Liver (tissue), 8 donors: ENCODE measurements at regions not wholly inside any gene's neighbourhood (a gene's known extent, or its start where the extent isn't known, plus 50 kb on each side); places are given as distances from the start of the nearest gene placed in this dataset.

Experiments used
- DNase-seq: peaks from one replicate; pipeline ENCODE4 v3.0.0-alpha.2; 2017; ENCODE audit warnings: low spot score
- H3K27ac ChIP-seq, 2 donors: one replicate each; pipeline ENCODE4 v1.7.0; 2013; ENCODE audit warnings: inconsistent platforms in 2 of 2, low read length in 2 of 2, control low read depth in 1 of 2, low read depth in 1 of 2, mild to moderate bottlenecking in 1 of 2
- H3K27me3 ChIP-seq, 4 donors: one replicate each; pipeline versions ENCODE4 v1.6.1 to v1.7.0; 2013; ENCODE audit warnings: low read length in 3 of 4, inconsistent platforms in 1 of 4, mild to moderate bottlenecking in 1 of 4, moderate library complexity in 1 of 4; ENCODE audit not compliant: control insufficient read depth in 4 of 4, insufficient read depth in 4 of 4
- H3K36me3 ChIP-seq, 4 donors: one replicate each; pipeline versions ENCODE4 v1.6.1 to v1.7.0; 2013; ENCODE audit warnings: low read length in 3 of 4, mild to moderate bottlenecking in 3 of 4, low read depth in 1 of 4, moderate library complexity in 1 of 4; ENCODE audit not compliant: control insufficient read depth in 4 of 4, insufficient read depth in 3 of 4
- H3K4me1 ChIP-seq, 4 donors: one replicate each; pipeline versions ENCODE4 v1.6.1 to v1.7.0; 2013; ENCODE audit warnings: low read length in 3 of 4, mild to moderate bottlenecking in 3 of 4, moderate library complexity in 1 of 4; ENCODE audit not compliant: control insufficient read depth in 4 of 4, insufficient read depth in 4 of 4
- H3K4me3 ChIP-seq, 3 donors: one replicate each; pipeline versions ENCODE4 v1.6.1 to v1.7.0; 2013; ENCODE audit warnings: low read length in 3 of 3, control low read depth in 1 of 3, low read depth in 1 of 3, mild to moderate bottlenecking in 1 of 3
- H3K9ac ChIP-seq, 2 donors: one replicate each; pipeline ENCODE4 v1.7.0; 2013; ENCODE audit warnings: low read length in 2 of 2, mild to moderate bottlenecking in 2 of 2, moderate library complexity in 2 of 2, control low read depth in 1 of 2, low read depth in 1 of 2
- H3K9me3 ChIP-seq, 4 donors: one replicate each; pipeline versions ENCODE4 v1.6.1 to v1.7.0; 2013; ENCODE audit warnings: low read length in 3 of 4; ENCODE audit not compliant: control insufficient read depth in 4 of 4
- EGR1 ChIP-seq, 2 donors: IDR thresholded peaks; 2 replicates each; pipeline ENCODE4 v1.6.1; 2016 to 2018; ENCODE audit warnings: antibody characterized with exemption in 2 of 2, low read depth in 2 of 2
- FOXA1 ChIP-seq: IDR thresholded peaks from 2 replicates; pipeline ENCODE4 v1.6.1; 2016; ENCODE audit warnings: antibody characterized with exemption
- FOXA2 ChIP-seq: IDR thresholded peaks from 2 replicates; pipeline ENCODE4 v1.6.1; 2016; ENCODE audit warnings: antibody characterized with exemption
- GABPA ChIP-seq, 2 donors: IDR thresholded peaks in 1 of 2; conservative IDR thresholded peaks in 1 of 2; 2 replicates each; pipeline ENCODE4 v1.6.1; 2016; ENCODE audit warnings: antibody characterized with exemption in 2 of 2, mild to moderate bottlenecking in 1 of 2, moderate library complexity in 1 of 2
- HNF4A ChIP-seq, 2 donors: conservative IDR thresholded peaks; 2 replicates each; pipeline ENCODE4 v1.6.1; 2016; ENCODE audit warnings: antibody characterized with exemption in 2 of 2, mild to moderate bottlenecking in 2 of 2
- HNF4G ChIP-seq: IDR thresholded peaks from 2 replicates; pipeline ENCODE4 v1.6.1; 2016; ENCODE audit warnings: antibody characterized with exemption
- JUND ChIP-seq, 2 donors: IDR thresholded peaks; 2 replicates each; pipeline ENCODE4 v1.6.1; 2016; ENCODE audit warnings: antibody characterized with exemption in 2 of 2
- NR2F2 ChIP-seq: IDR thresholded peaks from 2 replicates; pipeline ENCODE4 v1.6.1; 2016; ENCODE audit warnings: antibody characterized with exemption
- RAD21 ChIP-seq, 2 donors: IDR thresholded peaks; 2 replicates each; pipeline ENCODE4 v1.6.1; 2016; ENCODE audit warnings: antibody characterized with exemption in 2 of 2, mild to moderate bottlenecking in 2 of 2
- RXRA ChIP-seq, 2 donors: IDR thresholded peaks; 2 replicates each; pipeline ENCODE4 v1.6.1; 2017 to 2018; ENCODE audit warnings: antibody characterized with exemption in 2 of 2, mild to moderate bottlenecking in 1 of 2
- SP1 ChIP-seq: IDR thresholded peaks from 2 replicates; pipeline ENCODE4 v1.6.1; 2018; ENCODE audit warnings: antibody characterized with exemption, mild to moderate bottlenecking
- TAF1 ChIP-seq: conservative IDR thresholded peaks from 2 replicates; pipeline ENCODE4 v1.6.1; 2016; ENCODE audit warnings: antibody characterized with exemption, mild to moderate bottlenecking
- YY1 ChIP-seq: IDR thresholded peaks from 2 replicates; pipeline ENCODE4 v1.6.1; 2016; ENCODE audit warnings: antibody characterized with exemption, mild to moderate bottlenecking
- WGBS: extraction: QIAGEN DNeasy Blood & Tissue Kit; methylation state at CpG from one replicate; pipeline ENCODE4 v1.1.7; 2013; 5-methylcytosine and 5-hydroxymethylcytosine counted together
- TF ChIP-seq, protein P1 (sequence below): IDR thresholded peaks from 2 replicates; pipeline ENCODE4 v1.6.1; 2016; ENCODE audit warnings: antibody characterized with exemption
- TF ChIP-seq, protein P2 (sequence below): IDR thresholded peaks from 2 replicates; pipeline ENCODE4 v1.6.1; 2016; ENCODE audit warnings: antibody characterized with exemption
- TF ChIP-seq, protein P3 (sequence below): IDR thresholded peaks from 2 replicates; pipeline ENCODE4 v1.6.1; 2016; ENCODE audit warnings: antibody characterized with exemption
- TF ChIP-seq, protein P4 (sequence below): fragments of 150-350 bp; IDR thresholded peaks from 2 replicates; pipeline ENCODE4 v1.5.1; 2017; ENCODE audit warnings: improper control_type of control experiment, low read depth, low read length; ENCODE audit not compliant: missing input control
- donor health status: healthy.
- donor health status: healthy.
- donor health status: healthy.
- donor health status: healthy.
- donor health status: healthy.

DNA sequence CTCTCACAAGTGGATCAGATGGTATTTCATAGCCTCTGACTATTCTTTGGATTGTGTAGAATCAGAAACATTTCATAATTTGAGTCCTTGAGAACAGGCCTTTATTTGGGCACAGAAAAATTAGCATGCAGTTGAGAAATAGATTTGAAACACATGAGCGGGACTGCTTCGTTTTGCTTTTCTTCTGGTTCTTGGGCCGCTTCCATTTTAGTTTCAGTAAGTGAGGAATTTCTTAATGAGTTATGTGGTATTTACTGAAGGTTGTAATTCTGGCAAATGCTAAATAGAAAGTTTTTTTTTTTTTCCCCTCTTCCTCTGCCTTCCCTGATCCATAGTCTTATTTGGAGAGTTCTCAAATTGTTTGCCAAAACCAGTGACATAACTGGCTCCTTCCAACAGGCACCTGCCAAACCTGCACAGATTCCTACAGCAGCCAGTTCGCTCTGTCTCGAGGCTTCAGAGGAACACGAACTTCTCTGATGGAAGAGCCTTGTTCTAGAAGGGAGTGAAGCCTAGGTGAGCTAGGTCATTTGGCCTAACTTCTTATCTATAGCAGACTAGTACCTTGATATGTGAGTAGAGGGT, 71.2 kb upstream of the SLC28A3 start (continued):
- TF ChIP-seq SP1 (no peak), GABPA (IDR thresholded peaks at IDR 0.05 in 1 of 2, conservative IDR thresholded peaks at IDR 0.05 in 1 of 2) (no peak), NR2F2 (no peak), EGR1 (IDR thresholded peaks at IDR 0.05; ENCODE audit: low read depth in 2 of 2) (no peak)

DNA sequence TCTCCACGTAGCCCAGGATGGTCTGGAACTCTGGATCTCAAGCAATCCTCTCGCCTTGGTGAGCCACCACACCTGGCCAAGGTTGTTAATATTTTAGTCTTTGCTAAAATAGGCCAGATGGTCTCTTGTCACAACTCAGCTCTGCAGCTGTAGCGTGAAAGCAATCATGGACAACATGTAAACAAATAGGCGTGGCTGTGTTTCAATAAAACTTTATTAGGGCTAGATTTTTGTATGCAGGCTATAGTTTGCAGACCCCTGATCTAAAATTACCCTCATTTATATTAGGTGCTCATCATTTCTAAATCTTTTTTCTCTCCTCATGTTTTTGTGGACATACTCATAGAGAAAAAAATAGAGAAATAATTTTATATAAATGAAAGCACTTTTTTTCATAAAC, 72.1 kb upstream of the SLC28A3 start:
- Histone ChIP-seq H3K4me3 (no peak overlapping the region), H3K27ac (no peak overlapping the region), H3K36me3 (no peaks in the 10 kb centered on the region), H3K27me3 (peaks cover 0 to 3% (median 0%) of the 10 kb centered on the region in 4 donors), H3K9me3 (no peaks in the 10 kb centered on the region), H3K4me1 (no peaks in the 10 kb centered on the region), H3K9ac (no peak overlapping the region)
- TF ChIP-seq JUND (IDR thresholded peaks at IDR 0.05) (no peak), GABPA (IDR thresholded peaks at IDR 0.05 in 1 of 2, conservative IDR thresholded peaks at IDR 0.05 in 1 of 2) (no peak), HNF4G (no peak), HNF4A (conservative IDR thresholded peaks at IDR 0.05) (no peak), RAD21 (IDR thresholded peaks at IDR 0.05) (no peak), RXRA (IDR thresholded peaks at IDR 0.05) (no peak), SP1 (no peak), FOXA2 (no peak), EGR1 (IDR thresholded peaks at IDR 0.05; ENCODE audit: low read depth in 2 of 2) (no peak)
- TF ChIP-seq, protein P1, sequence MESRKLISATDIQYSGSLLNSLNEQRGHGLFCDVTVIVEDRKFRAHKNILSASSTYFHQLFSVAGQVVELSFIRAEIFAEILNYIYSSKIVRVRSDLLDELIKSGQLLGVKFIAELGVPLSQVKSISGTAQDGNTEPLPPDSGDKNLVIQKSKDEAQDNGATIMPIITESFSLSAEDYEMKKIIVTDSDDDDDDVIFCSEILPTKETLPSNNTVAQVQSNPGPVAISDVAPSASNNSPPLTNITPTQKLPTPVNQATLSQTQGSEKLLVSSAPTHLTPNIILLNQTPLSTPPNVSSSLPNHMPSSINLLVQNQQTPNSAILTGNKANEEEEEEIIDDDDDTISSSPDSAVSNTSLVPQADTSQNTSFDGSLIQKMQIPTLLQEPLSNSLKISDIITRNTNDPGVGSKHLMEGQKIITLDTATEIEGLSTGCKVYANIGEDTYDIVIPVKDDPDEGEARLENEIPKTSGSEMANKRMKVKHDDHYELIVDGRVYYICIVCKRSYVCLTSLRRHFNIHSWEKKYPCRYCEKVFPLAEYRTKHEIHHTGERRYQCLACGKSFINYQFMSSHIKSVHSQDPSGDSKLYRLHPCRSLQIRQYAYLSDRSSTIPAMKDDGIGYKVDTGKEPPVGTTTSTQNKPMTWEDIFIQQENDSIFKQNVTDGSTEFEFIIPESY: no peak
- TF ChIP-seq, protein P2, sequence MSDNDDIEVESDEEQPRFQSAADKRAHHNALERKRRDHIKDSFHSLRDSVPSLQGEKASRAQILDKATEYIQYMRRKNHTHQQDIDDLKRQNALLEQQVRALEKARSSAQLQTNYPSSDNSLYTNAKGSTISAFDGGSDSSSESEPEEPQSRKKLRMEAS: no peak
- TF ChIP-seq, protein P3, sequence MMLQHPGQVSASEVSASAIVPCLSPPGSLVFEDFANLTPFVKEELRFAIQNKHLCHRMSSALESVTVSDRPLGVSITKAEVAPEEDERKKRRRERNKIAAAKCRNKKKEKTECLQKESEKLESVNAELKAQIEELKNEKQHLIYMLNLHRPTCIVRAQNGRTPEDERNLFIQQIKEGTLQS: no peak
- 87% methylated on average over 4 of the region's 4 CpGs for WGBS
- DNase-seq: no peak

DNA sequence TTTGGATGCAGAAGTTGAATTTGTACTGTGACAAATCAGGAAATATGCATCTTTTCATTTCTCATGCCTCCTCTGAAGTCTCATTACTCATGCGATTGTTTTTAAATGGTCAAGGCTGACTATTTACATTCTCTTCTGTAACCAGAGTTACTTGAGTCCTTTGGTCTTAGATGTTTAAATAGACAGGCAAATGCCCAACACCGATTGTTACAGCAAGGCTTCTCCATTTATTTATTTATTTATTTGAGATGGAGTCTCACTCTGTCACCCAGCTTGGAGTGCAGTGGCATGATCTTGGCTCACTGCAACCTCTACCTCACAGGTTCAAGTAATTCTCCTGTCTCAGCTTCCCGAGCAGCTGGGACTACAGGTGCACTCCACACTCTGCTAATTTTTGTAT, 72.7 kb upstream of the SLC28A3 start:
- H3K4me1 ChIP-seq: no peaks in the 10 kb centered on the region
- no peak overlapping the region for H3K4me3 ChIP-seq
- H3K27ac ChIP-seq: no peak overlapping the region
- TF ChIP-seq EGR1 (IDR thresholded peaks at IDR 0.05; ENCODE audit: low read depth in 2 of 2) (no peak), HNF4A (conservative IDR thresholded peaks at IDR 0.05) (no peak), SP1 (no peak), RXRA (IDR thresholded peaks at IDR 0.05) (no peak), NR2F2 (no peak), TAF1 (no peak), JUND (IDR thresholded peaks at IDR 0.05) (no peak), FOXA1 (no peak), YY1 (no peak), HNF4G (no peak), RAD21 (IDR thresholded peaks at IDR 0.05) (no peak)
- TF ChIP-seq, protein P2: no peak
- TF ChIP-seq, protein P4, sequence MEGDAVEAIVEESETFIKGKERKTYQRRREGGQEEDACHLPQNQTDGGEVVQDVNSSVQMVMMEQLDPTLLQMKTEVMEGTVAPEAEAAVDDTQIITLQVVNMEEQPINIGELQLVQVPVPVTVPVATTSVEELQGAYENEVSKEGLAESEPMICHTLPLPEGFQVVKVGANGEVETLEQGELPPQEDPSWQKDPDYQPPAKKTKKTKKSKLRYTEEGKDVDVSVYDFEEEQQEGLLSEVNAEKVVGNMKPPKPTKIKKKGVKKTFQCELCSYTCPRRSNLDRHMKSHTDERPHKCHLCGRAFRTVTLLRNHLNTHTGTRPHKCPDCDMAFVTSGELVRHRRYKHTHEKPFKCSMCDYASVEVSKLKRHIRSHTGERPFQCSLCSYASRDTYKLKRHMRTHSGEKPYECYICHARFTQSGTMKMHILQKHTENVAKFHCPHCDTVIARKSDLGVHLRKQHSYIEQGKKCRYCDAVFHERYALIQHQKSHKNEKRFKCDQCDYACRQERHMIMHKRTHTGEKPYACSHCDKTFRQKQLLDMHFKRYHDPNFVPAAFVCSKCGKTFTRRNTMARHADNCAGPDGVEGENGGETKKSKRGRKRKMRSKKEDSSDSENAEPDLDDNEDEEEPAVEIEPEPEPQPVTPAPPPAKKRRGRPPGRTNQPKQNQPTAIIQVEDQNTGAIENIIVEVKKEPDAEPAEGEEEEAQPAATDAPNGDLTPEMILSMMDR: no peak
- TF ChIP-seq, protein P3: no peak
- TF ChIP-seq, protein P1: no peak
- no peaks in the 10 kb centered on the region for H3K9me3 ChIP-seq
- peaks cover 0 to 3% (median 0%) of the 10 kb centered on the region in 4 donors for H3K27me3 ChIP-seq
- H3K9ac ChIP-seq: no peak overlapping the region
- no peaks in the 10 kb centered on the region for H3K36me3 ChIP-seq
- WGBS: 82% methylated on average over 3 of the region's 3 CpGs
- DNase-seq: no peak
